ENCODE measurements at regions not wholly inside any gene's neighbourhood (a gene's known extent, or its start where the extent isn't known, plus 50 kb on each side); places are given as distances from the start of the nearest gene placed in this dataset.

DNA sequence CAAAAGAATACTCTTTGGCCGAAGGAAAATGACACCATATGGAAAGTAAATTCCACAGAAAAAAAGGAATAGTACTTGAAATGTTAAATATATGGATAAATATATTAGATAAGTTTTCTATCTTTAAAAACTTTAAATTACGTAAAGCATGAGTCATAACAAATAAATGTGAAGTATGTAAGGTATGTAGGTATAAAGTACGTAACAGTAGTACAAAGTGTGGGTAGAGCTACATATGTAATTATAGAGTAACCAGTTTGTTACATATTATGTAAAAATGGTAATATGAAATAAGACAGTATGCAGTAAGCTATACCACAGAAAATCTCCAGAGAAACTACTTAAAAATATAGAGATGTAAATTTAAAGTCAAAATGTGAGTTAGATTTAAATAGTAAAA is 582.3 kb upstream of the CHORDC1 start:
- no peak overlapping the region for H3K4me2 ChIP-seq (replicated peaks; ENCODE audit: low read depth, low read length, poor library complexity, severe bottlenecking)
- Mint-ChIP-seq H3K4me1 (no peaks in the 10 kb centered on the region), H3K9me3 (ENCODE audit: insufficient read depth) (no peaks in the 10 kb centered on the region), H3K4me3 (no peak overlapping the region), H3K27ac (no peak overlapping the region), H3K27me3 (no peaks in the 10 kb centered on the region)
- no peak overlapping the region for H3K9ac ChIP-seq (ENCODE audit: low read length)
- no peak overlapping the region for H3K27ac ChIP-seq (ENCODE audit: low read length in 2 of 2)
- no peaks in the 10 kb centered on the region for H3K4me1 ChIP-seq (ENCODE audit: control insufficient read depth in 2 of 2, insufficient read depth in 2 of 2, low read length in 2 of 2)
- ChIA-PET CTCF (no interaction called here), POLR2A (no interaction called here)
- no peak for TF ChIP-seq EZH2 (IDR thresholded peaks at IDR 0.05; ENCODE audit: borderline replicate concordance, insufficient read depth, low read depth, low read length, poor library complexity, severe bottlenecking)
- TF ChIP-seq, protein P1, sequence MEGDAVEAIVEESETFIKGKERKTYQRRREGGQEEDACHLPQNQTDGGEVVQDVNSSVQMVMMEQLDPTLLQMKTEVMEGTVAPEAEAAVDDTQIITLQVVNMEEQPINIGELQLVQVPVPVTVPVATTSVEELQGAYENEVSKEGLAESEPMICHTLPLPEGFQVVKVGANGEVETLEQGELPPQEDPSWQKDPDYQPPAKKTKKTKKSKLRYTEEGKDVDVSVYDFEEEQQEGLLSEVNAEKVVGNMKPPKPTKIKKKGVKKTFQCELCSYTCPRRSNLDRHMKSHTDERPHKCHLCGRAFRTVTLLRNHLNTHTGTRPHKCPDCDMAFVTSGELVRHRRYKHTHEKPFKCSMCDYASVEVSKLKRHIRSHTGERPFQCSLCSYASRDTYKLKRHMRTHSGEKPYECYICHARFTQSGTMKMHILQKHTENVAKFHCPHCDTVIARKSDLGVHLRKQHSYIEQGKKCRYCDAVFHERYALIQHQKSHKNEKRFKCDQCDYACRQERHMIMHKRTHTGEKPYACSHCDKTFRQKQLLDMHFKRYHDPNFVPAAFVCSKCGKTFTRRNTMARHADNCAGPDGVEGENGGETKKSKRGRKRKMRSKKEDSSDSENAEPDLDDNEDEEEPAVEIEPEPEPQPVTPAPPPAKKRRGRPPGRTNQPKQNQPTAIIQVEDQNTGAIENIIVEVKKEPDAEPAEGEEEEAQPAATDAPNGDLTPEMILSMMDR (IDR thresholded peaks at IDR 0.05): no peak
- no peaks in the 10 kb centered on the region for H4K20me1 ChIP-seq (ENCODE audit: control insufficient read depth, insufficient read depth, low read length, poor library complexity, severe bottlenecking)
- no peaks in the 10 kb centered on the region for H3K36me3 ChIP-seq (replicated peaks in 1 of 2; ENCODE audit: control extremely low read depth in 1 of 2, control insufficient read depth in 1 of 2, extremely low read depth in 1 of 2, insufficient read depth in 2 of 2, low read length in 1 of 2)
- H3K4me3 ChIP-seq (ENCODE audit: control extremely low read depth in 1 of 5, extremely low read depth in 1 of 5, insufficient read depth in 1 of 5, low read depth in 2 of 5, low read length in 4 of 5): no peak overlapping the region
- peaks cover 0 to 2% (median 0%) of the 10 kb centered on the region in 3 donors for H3K9me3 ChIP-seq (ENCODE audit: control extremely low read depth in 1 of 3, control insufficient read depth in 2 of 3, insufficient read depth in 1 of 3, low read length in 2 of 3)
- no peak overlapping the region for H2AFZ ChIP-seq (ENCODE audit: insufficient read depth, low read depth, low read length, poor library complexity, severe bottlenecking)
- no peaks in the 10 kb centered on the region for H3K79me2 ChIP-seq (ENCODE audit: control insufficient read depth, insufficient read depth, low read length)
- H3K27me3 ChIP-seq (replicated peaks in 1 of 4; ENCODE audit: control extremely low read depth in 1 of 4, control insufficient read depth in 3 of 4, insufficient read depth in 4 of 4, low read length in 3 of 4): no peaks in the 10 kb centered on the region
- ATAC-seq (ENCODE audit: low read depth): no peak
- no CpG with 5 or more reads among the region's 3 CpGs for WGBS (ENCODE audit: insufficient coverage)
- intact Hi-C loops (cut with micrococcal nuclease): no loop called here
- no peak for DNase-seq

DNA sequence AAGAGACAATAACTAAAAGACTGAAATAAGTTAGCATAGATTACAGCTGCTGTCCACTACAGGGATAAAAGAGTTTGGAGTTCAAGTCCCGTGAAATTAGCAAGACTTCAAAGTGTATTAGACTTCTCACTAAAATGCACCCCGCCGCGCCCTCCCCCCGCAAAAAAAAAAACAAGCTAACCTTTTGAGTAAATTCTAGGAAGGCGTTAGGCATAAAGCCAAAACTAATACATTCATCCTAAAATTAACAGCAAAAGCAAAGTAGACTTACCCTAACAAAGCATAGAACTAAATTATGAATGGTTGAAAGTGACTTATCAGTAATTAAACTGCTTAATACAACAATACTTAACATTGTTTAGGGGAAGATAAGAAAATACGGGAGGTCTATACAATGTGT is 581.0 kb upstream of the CHORDC1 start:
- CTCF ChIA-PET: no interaction called here
- intact Hi-C loops (cut with micrococcal nuclease): no loop called here
- DNase-seq (no peak), ATAC-seq (ENCODE audit: low read depth) (no peak)
- Histone ChIP-seq H3K36me3 (replicated peaks in 1 of 2; ENCODE audit: control extremely low read depth in 1 of 2, control insufficient read depth in 1 of 2, extremely low read depth in 1 of 2, insufficient read depth in 2 of 2, low read length in 1 of 2) (no peaks in the 10 kb centered on the region), H2AFZ (ENCODE audit: insufficient read depth, low read depth, low read length, poor library complexity, severe bottlenecking) (no peak overlapping the region), H3K4me2 (replicated peaks; ENCODE audit: low read depth, low read length, poor library complexity, severe bottlenecking) (no peak overlapping the region), H3K79me2 (ENCODE audit: control insufficient read depth, insufficient read depth, low read length) (no peaks in the 10 kb centered on the region), H3K9ac (ENCODE audit: low read length) (no peak overlapping the region), H3K4me3 (ENCODE audit: control extremely low read depth in 1 of 5, extremely low read depth in 1 of 5, insufficient read depth in 1 of 5, low read depth in 2 of 5, low read length in 4 of 5) (no peak overlapping the region), H3K27ac (ENCODE audit: low read length in 2 of 2) (no peak overlapping the region), H4K20me1 (ENCODE audit: control insufficient read depth, insufficient read depth, low read length, poor library complexity, severe bottlenecking) (no peaks in the 10 kb centered on the region), H3K4me1 (ENCODE audit: control insufficient read depth in 2 of 2, insufficient read depth in 2 of 2, low read length in 2 of 2) (no peaks in the 10 kb centered on the region), H3K9me3 (ENCODE audit: control extremely low read depth in 1 of 3, control insufficient read depth in 2 of 3, insufficient read depth in 1 of 3, low read length in 2 of 3) (no peaks in the 10 kb centered on the region), H3K27me3 (replicated peaks in 1 of 4; ENCODE audit: control extremely low read depth in 1 of 4, control insufficient read depth in 3 of 4, insufficient read depth in 4 of 4, low read length in 3 of 4) (no peaks in the 10 kb centered on the region)
- H3K27ac Mint-ChIP-seq: no peak overlapping the region
- H3K4me1 Mint-ChIP-seq: no peaks in the 10 kb centered on the region
- POLR2A ChIA-PET: no interaction called here
- no peaks in the 10 kb centered on the region for H3K27me3 Mint-ChIP-seq
- H3K9me3 Mint-ChIP-seq (ENCODE audit: insufficient read depth): no peaks in the 10 kb centered on the region
- 92% methylated on average over 2 of the region's 7 CpGs for WGBS (ENCODE audit: insufficient coverage)
- no peak for TF ChIP-seq EZH2 (IDR thresholded peaks at IDR 0.05; ENCODE audit: borderline replicate concordance, insufficient read depth, low read depth, low read length, poor library complexity, severe bottlenecking)
- TF ChIP-seq, protein P1 (IDR thresholded peaks at IDR 0.05): no peak
- H3K4me3 Mint-ChIP-seq: no peak overlapping the region
